Osteoblast (primary cell): ENCODE measurements at regions not wholly inside any gene's neighbourhood (a gene's known extent, or its start where the extent isn't known, plus 50 kb on each side); places are given as distances from the start of the nearest gene placed in this dataset.

Source experiments
- DNase-seq: peaks from one replicate; pipeline ENCODE4 v3.0.0; 2011; ENCODE audit warnings: low spot score, mixed read lengths; ENCODE audit not compliant: insufficient read length; ENCODE audit errors: missing footprints
- H2AFZ ChIP-seq: 2 replicates; pipeline ENCODE4 v1.6.0; 2011; ENCODE audit warnings: mild to moderate bottlenecking, low read length
- H3K27ac ChIP-seq: 2 replicates; pipeline ENCODE4 v1.5.1; 2011; ENCODE audit warnings: mild to moderate bottlenecking, low read depth, low read length, moderate library complexity
- H3K27me3 ChIP-seq: 2 replicates; pipeline ENCODE4 v1.6.0; 2012; ENCODE audit warnings: mild to moderate bottlenecking, control low read depth, inconsistent platforms, low read length, moderate library complexity; ENCODE audit not compliant: insufficient read depth
- H3K36me3 ChIP-seq: 2 replicates; pipeline ENCODE4 v1.5.1; 2011; ENCODE audit warnings: mild to moderate bottlenecking, low read length, control low read depth, moderate library complexity; ENCODE audit not compliant: insufficient read depth
- H3K4me1 ChIP-seq: 2 replicates; pipeline ENCODE4 v1.5.1; 2011; ENCODE audit warnings: mild to moderate bottlenecking, low read length, control low read depth, moderate library complexity; ENCODE audit not compliant: insufficient read depth
- H3K4me2 ChIP-seq: 2 replicates; pipeline ENCODE4 v1.6.0; 2011; ENCODE audit warnings: mild to moderate bottlenecking, low read length; ENCODE audit not compliant: insufficient read depth
- H3K4me3 ChIP-seq: fragments of 200-600 bp; sonication (generic); 3 replicates; pipeline ENCODE4 v1.5.1; 2012; ENCODE audit warnings: mild to moderate bottlenecking, low read length, inconsistent platforms; ENCODE audit not compliant: insufficient read depth
- H3K79me2 ChIP-seq: 2 replicates; pipeline ENCODE4 v1.6.0; 2012; ENCODE audit warnings: mild to moderate bottlenecking, low read length, control low read depth, inconsistent platforms; ENCODE audit not compliant: insufficient read depth
- H3K9me3 ChIP-seq: 2 replicates; pipeline ENCODE4 v1.5.1; 2011; ENCODE audit warnings: low read depth, low read length, control low read depth
- H4K20me1 ChIP-seq: 2 replicates; pipeline ENCODE4 v1.6.0; 2012; ENCODE audit warnings: mild to moderate bottlenecking, low read length, control low read depth; ENCODE audit not compliant: insufficient read depth
- TF ChIP-seq, protein P1 (sequence below): IDR thresholded peaks from 2 replicates; pipeline ENCODE4 v1.5.1; 2011; ENCODE audit warnings: mild to moderate bottlenecking, low read depth, low read length, moderate library complexity; ENCODE audit errors: extremely low read depth

- Histone ChIP-seq H3K9me3 (no peaks in the 10 kb centered on the region), H4K20me1 (no peaks in the 10 kb centered on the region), H3K27ac (no peak overlapping the region), H3K4me1 (no peaks in the 10 kb centered on the region), H3K4me2 (no peak overlapping the region), H3K4me3 (no peak overlapping the region), H3K27me3 (no peaks in the 10 kb centered on the region), H2AFZ (no peak overlapping the region), H3K36me3 (no peaks in the 10 kb centered on the region), H3K79me2 (no peaks in the 10 kb centered on the region)
- TF ChIP-seq, protein P1, sequence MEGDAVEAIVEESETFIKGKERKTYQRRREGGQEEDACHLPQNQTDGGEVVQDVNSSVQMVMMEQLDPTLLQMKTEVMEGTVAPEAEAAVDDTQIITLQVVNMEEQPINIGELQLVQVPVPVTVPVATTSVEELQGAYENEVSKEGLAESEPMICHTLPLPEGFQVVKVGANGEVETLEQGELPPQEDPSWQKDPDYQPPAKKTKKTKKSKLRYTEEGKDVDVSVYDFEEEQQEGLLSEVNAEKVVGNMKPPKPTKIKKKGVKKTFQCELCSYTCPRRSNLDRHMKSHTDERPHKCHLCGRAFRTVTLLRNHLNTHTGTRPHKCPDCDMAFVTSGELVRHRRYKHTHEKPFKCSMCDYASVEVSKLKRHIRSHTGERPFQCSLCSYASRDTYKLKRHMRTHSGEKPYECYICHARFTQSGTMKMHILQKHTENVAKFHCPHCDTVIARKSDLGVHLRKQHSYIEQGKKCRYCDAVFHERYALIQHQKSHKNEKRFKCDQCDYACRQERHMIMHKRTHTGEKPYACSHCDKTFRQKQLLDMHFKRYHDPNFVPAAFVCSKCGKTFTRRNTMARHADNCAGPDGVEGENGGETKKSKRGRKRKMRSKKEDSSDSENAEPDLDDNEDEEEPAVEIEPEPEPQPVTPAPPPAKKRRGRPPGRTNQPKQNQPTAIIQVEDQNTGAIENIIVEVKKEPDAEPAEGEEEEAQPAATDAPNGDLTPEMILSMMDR, result no peak
- no peak for DNase-seq
These were observed 126.7 kb downstream of the ANAPC4 start for GRCh38 chr4:25503779-25504178.

GRCh38 chr4:25504932-25505636, 128.0 kb downstream of the ANAPC4 start:
- Histone ChIP-seq H2AFZ (no peak overlapping the region), H3K27ac (no peak overlapping the region), H4K20me1 (no peaks in the 10 kb centered on the region), H3K79me2 (no peaks in the 10 kb centered on the region), H3K36me3 (no peaks in the 10 kb centered on the region), H3K27me3 (no peaks in the 10 kb centered on the region), H3K9me3 (no peaks in the 10 kb centered on the region), H3K4me3 (no peak overlapping the region), H3K4me2 (no peak overlapping the region), H3K4me1 (no peaks in the 10 kb centered on the region)
- TF ChIP-seq, protein P1, result no peak
- no peak for DNase-seq

DNA sequence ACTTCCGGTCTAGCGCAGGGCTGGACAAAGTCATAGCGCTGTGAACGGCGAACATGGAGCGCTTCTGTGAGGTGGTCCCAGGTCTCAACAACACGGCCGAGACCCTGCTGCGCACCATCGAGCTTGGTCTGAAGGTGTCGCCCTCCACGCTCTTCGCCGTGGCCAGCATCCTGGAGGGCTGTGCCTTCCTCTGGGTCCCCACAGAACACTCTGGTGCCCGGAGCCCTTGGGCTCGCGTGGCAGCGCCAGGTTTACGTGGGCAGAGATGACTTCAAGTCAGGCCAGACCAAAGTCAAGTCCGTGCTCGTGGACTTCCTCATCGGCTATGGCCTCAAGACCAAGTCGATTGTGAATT, 128.6 kb downstream of the ANAPC4 start:
- no peak overlapping the region for H2AFZ ChIP-seq
- no peaks in the 10 kb centered on the region for H3K4me1 ChIP-seq
- H3K4me3 ChIP-seq, result no peak overlapping the region
- H3K27ac ChIP-seq, result no peak overlapping the region
- TF ChIP-seq, protein P1, result no peak
- H4K20me1 ChIP-seq, result no peaks in the 10 kb centered on the region
- no peaks in the 10 kb centered on the region for H3K36me3 ChIP-seq
- no peaks in the 10 kb centered on the region for H3K27me3 ChIP-seq
- H3K4me2 ChIP-seq, result no peak overlapping the region
- no peak for DNase-seq
- no peaks in the 10 kb centered on the region for H3K79me2 ChIP-seq
- H3K9me3 ChIP-seq, result no peaks in the 10 kb centered on the region

DNA sequence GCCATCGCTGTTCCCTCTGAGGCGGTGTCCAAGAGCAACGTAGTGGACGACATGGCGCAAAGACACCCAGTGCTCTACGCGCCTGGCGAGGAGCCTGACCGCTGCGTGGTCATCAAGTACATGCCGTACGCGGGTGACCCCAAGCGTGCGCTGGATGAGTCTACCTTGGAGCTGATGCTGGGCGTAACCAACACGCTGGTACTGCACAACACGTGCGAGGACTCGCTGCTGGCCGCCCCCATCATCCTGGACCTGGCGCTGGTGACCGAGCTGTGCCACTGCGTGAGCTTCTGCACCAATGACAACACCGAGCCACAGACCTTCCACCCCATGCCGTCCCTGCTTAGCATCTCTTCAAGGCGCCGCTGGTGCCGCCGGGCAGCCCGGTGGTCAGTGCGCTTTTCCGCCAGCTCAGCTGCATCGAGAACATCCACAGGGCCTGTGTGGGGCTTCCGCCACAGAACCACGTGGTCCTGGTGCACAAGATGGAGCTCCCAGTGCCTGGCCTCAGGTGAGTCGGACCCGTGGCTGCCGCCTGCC, 129.0 kb downstream of the ANAPC4 start:
- Histone ChIP-seq H3K4me1 (no peaks in the 10 kb centered on the region), H2AFZ (no peak overlapping the region), H4K20me1 (no peaks in the 10 kb centered on the region), H3K36me3 (no peaks in the 10 kb centered on the region), H3K27me3 (no peaks in the 10 kb centered on the region), H3K9me3 (no peaks in the 10 kb centered on the region), H3K4me2 (no peak overlapping the region), H3K79me2 (no peaks in the 10 kb centered on the region), H3K4me3 (no peak overlapping the region), H3K27ac (no peak overlapping the region)
- TF ChIP-seq, protein P1, result no peak
- no peak for DNase-seq
